Mucosa of stomach (tissue), 1 donor: ENCODE measurements at regions not wholly inside any gene's neighbourhood (a gene's known extent, or its start where the extent isn't known, plus 50 kb on each side); places are given as distances from the start of the nearest gene placed in this dataset.
"Not testable (repeated sequence)": the region's sequence is repeated elsewhere in the genome, so short reads cannot be mapped to it uniquely, and the experiment has no call there.

Experiments used
- H3K27me3 ChIP-seq: one replicate; pipeline ENCODE4 v1.7.0; 2013; ENCODE audit warnings: mild to moderate bottlenecking, low read length; ENCODE audit not compliant: control insufficient read depth, insufficient read depth
- H3K36me3 ChIP-seq: one replicate; pipeline ENCODE4 v1.7.0; 2013; ENCODE audit warnings: low read length; ENCODE audit not compliant: control insufficient read depth, insufficient read depth
- H3K4me1 ChIP-seq: one replicate; pipeline ENCODE4 v1.7.0; 2013; ENCODE audit warnings: mild to moderate bottlenecking, low read length; ENCODE audit not compliant: control insufficient read depth, insufficient read depth
- H3K4me3 ChIP-seq: one replicate; pipeline ENCODE4 v1.7.0; 2013; ENCODE audit warnings: low read length
- H3K9ac ChIP-seq: one replicate; pipeline ENCODE4 v1.7.0; 2013; ENCODE audit warnings: mild to moderate bottlenecking, low read length, moderate library complexity
- H3K9me3 ChIP-seq: one replicate; pipeline ENCODE4 v1.7.0; 2013; ENCODE audit warnings: mild to moderate bottlenecking, low read length, moderate library complexity; ENCODE audit not compliant: control insufficient read depth
- donor health status: Pancreatic carcinoma.

DNA sequence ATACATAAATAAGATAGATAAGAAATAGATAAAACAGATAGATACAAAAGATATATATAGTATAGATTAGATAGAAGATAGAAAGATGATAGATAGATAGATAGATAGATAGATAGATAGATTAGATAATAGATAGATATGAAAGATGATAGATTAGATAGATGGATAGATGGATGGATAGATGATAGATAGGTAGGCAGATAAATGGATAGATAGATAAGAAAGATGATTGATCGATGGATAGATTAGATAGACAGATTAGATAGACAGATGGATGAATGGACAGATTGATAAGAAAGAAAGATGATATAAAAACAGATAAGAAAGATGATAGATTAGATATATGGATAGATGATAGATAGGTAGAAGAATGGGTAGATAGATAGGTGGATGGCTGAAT lies 90.3 kb downstream of the SMIM20 start:
- Histone ChIP-seq H3K4me3 (no peak overlapping the region), H3K36me3 (no peaks in the 10 kb centered on the region), H3K9ac (no peak overlapping the region), H3K9me3 (no peaks in the 10 kb centered on the region), H3K27me3 (no peaks in the 10 kb centered on the region), H3K4me1 (no peaks in the 10 kb centered on the region)

DNA sequence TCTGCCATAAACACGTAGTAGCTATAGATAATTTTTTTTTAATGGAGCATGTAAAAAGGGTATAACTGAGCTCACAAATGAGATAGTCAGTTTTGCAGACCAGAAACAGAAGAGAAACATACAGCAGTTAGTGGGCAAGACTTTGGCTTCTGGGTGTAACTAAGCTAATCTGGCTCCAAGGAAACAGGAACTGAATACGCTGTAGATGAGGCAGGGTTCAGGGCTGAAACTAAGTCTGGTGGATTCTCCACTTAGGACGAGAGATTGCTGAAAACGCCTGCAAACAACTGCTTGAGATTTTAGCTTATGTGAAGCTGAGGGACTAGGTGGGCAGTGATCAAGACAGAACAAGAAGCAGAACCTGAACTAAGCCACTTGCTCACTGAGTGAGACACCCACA lies 91.7 kb downstream of the SMIM20 start:
- H3K27me3 ChIP-seq = no peaks in the 10 kb centered on the region
- H3K4me1 ChIP-seq = no peaks in the 10 kb centered on the region
- no peaks in the 10 kb centered on the region for H3K36me3 ChIP-seq
- H3K4me3 ChIP-seq = no peak overlapping the region
- no peak overlapping the region for H3K9ac ChIP-seq
- H3K9me3 ChIP-seq = no peaks in the 10 kb centered on the region

DNA sequence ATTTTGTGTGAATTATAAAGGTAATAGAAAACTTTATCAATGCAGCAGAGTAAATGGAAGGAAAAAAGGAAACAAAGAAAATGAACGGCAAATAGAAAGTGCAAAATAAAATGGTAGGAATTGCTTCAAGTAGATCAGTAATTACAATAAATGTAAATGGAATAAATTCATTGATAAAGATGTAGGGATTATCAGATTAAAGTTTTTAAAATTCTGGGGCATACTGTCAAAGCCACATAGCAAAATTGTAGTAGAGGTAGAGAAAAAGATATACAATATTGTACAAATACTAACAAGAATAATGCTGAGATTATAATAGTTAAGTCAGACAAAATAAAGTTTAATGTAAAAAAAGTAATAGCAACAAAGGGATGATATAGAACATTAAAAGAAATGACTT lies 94.7 kb downstream of the SMIM20 start:
- Histone ChIP-seq H3K9ac (no peak overlapping the region), H3K9me3 (no peaks in the 10 kb centered on the region), H3K4me3 (no peak overlapping the region), H3K36me3 (no peaks in the 10 kb centered on the region), H3K4me1 (no peaks in the 10 kb centered on the region), H3K27me3 (no peaks in the 10 kb centered on the region)

GRCh38 chr4:26009502-26009901 lies 95.5 kb downstream of the SMIM20 start:
- Histone ChIP-seq H3K4me3 (no peak overlapping the region), H3K4me1 (no peaks in the 10 kb centered on the region), H3K9me3 (no peaks in the 10 kb centered on the region), H3K9ac (no peak overlapping the region), H3K36me3 (no peaks in the 10 kb centered on the region), H3K27me3 (no peaks in the 10 kb centered on the region)

- no peaks in the 10 kb centered on the region for H3K36me3 ChIP-seq
- no peaks in the 10 kb centered on the region for H3K9me3 ChIP-seq
- no peaks in the 10 kb centered on the region for H3K4me1 ChIP-seq
- no peak overlapping the region for H3K9ac ChIP-seq
- H3K4me3 ChIP-seq = no peak overlapping the region
- H3K27me3 ChIP-seq = no peaks in the 10 kb centered on the region
Observed at GRCh38 chr4:26010304-26010703, 96.3 kb downstream of the SMIM20 start.

DNA sequence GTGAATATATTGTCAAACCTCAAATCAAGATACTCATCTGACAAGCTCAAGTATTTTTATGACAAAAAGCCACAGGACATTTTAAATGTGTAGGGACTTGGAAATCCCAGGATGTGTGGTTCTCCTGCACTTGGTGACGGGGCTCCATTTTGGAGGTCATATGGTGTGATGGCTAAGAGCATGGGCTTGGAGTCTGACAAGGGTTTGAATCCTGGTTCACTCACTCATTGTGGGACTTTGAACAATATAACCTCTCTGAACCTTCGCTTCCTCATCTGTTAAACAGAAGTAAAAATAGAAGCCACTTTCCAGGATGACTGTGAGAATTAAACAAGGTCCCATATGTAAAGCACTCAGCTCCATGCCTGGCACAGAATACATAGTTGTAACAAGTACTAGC lies 99.6 kb downstream of the SMIM20 start:
- H3K9ac ChIP-seq = no peak overlapping the region
- no peaks in the 10 kb centered on the region for H3K9me3 ChIP-seq
- H3K4me3 ChIP-seq = no peak overlapping the region
- no peaks in the 10 kb centered on the region for H3K27me3 ChIP-seq
- peaks cover 4% of the 10 kb centered on the region for H3K4me1 ChIP-seq
- H3K36me3 ChIP-seq = no peaks in the 10 kb centered on the region

GRCh38 chr4:26015133-26015651 lies 101.2 kb downstream of the SMIM20 start:
- Histone ChIP-seq H3K9ac (no peak overlapping the region), H3K9me3 (no peaks in the 10 kb centered on the region), H3K4me1 (peaks cover 12% of the 10 kb centered on the region), H3K36me3 (no peaks in the 10 kb centered on the region), H3K4me3 (no peak overlapping the region), H3K27me3 (no peaks in the 10 kb centered on the region)

- H3K9ac ChIP-seq = no peak overlapping the region
- no peak overlapping the region for H3K4me3 ChIP-seq
- no peaks in the 10 kb centered on the region for H3K36me3 ChIP-seq
- H3K4me1 ChIP-seq = peaks cover 19% of the 10 kb centered on the region
- H3K9me3 ChIP-seq = no peaks in the 10 kb centered on the region
- no peaks in the 10 kb centered on the region for H3K27me3 ChIP-seq
Observed at GRCh38 chr4:26015906-26016305, 101.9 kb downstream of the SMIM20 start.

DNA sequence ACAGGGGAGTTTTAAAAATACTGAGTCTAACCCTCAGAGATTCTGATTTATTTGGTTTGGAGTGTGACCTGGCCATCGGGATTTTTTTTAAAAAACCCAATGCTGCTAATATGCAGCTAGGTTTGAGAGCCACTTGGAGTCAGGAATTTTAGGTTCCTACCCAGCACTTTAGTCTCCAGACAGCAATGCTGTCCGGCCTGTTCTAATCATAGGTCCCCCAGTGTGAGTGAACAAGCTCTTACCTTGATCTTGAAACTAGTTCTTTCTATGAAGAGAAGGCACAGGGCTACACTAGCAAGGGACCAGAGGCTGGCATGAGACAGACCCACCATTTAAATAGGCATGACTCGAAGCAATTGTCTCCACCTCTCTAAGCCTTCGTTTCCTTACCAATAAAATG lies 103.5 kb downstream of the SMIM20 start:
- H3K4me3 ChIP-seq = no peak overlapping the region
- H3K9ac ChIP-seq = no peak overlapping the region
- no peaks in the 10 kb centered on the region for H3K27me3 ChIP-seq
- H3K4me1 ChIP-seq = peaks cover 31% of the 10 kb centered on the region
- H3K36me3 ChIP-seq = no peaks in the 10 kb centered on the region
- no peaks in the 10 kb centered on the region for H3K9me3 ChIP-seq

GRCh38 chr4:26017961-26018700 lies 104.1 kb downstream of the SMIM20 start:
- not testable (repeated sequence) for H3K9me3 ChIP-seq, H3K27me3 ChIP-seq, H3K4me3 ChIP-seq, H3K36me3 ChIP-seq, H3K9ac ChIP-seq
- H3K4me1 ChIP-seq = peaks cover 37% of the 10 kb centered on the region

DNA sequence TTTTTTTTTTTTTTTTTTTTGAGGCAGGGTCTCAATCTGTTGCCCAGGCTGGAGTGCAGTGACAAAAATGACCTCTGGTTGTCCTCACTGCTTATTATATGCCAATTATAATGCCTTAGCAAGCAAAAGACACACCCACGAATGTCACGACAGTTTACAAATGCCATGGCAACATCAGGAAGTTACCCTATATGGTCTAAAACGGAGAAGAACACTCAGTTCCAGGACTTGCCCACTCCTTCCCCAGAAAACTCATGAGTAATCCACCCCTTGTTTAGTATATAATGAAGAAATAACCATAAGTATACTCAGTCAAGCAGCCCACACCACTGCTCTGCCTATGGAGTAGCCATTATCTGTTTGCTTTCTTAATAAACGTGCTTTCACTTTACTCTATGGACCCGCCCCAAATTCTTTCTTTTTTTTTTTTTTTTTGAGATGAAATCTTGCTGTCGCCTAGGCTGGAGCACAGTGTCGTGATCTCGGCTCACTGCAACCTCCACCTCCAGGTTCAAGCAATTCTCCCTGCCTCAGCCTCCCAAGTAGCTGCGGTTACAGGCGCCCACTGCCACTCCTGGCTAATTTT lies 106.2 kb downstream of the SMIM20 start:
- peaks cover 8% of the 10 kb centered on the region for H3K27me3 ChIP-seq

DNA sequence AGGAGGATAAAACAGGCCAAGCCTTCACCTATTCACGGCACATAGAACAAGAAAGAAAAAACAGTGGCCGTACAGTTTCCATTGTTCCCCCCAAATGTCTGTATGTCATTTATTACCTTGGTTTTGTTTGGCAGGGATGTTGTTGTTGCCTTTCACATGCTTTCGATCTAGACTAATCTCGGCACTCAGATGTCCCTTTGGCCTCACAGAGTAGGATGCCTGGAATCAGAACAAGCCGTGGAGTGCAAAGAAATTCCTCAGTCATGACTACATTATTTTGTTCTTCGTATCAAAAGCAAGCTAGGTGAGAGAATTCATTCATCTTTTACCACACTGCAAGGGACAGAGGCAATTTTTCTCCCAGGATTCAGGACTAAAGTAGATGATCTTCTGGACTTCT lies 106.9 kb downstream of the SMIM20 start:
- Histone ChIP-seq H3K4me3 (no peak overlapping the region), H3K4me1 (peaks cover 42% of the 10 kb centered on the region), H3K36me3 (no peaks in the 10 kb centered on the region), H3K9ac (peak overlapping the region; percentile 7), H3K9me3 (no peaks in the 10 kb centered on the region), H3K27me3 (peaks cover 8% of the 10 kb centered on the region)

More for the DNA sequence above, 106.2 kb downstream of the SMIM20 start:
- Histone ChIP-seq H3K36me3 (no peaks in the 10 kb centered on the region), H3K9me3 (no peaks in the 10 kb centered on the region), H3K4me1 (peaks cover 46% of the 10 kb centered on the region), H3K4me3 (no peak overlapping the region), H3K9ac (peak overlapping the region; percentile 7)
